ENCODE measurements at regions not wholly inside any gene's neighbourhood (a gene's known extent, or its start where the extent isn't known, plus 50 kb on each side); places are given as distances from the start of the nearest gene placed in this dataset.

- TF ChIP-seq CTCF (IDR thresholded peaks at IDR 0.05) (no peak), EP300 (IDR thresholded peaks at IDR 0.05) (no peak), POLR2A (IDR thresholded peaks at IDR 0.05) (no peak), POLR2AphosphoS5 (IDR thresholded peaks at IDR 0.05) (no peak)
Observed at GRCh38 chrX:462853-463252, 76.1 kb upstream of the PPP2R3B start.
